Stimulated activated CD4-positive, alpha-beta T cell treated with anti-CD3 and anti-CD28 coated beads, Interleukin-2, amount 100 ng/mL, for 4 hours (primary cell): ENCODE measurements at regions not wholly inside any gene's neighbourhood (a gene's known extent, or its start where the extent isn't known, plus 50 kb on each side); places are given as distances from the start of the nearest gene placed in this dataset.
"Not testable (repeated sequence)": the region's sequence is repeated elsewhere in the genome, so short reads cannot be mapped to it uniquely, and the experiment has no call there.

Experiments
- DNase-seq: peaks from one replicate; pipeline ENCODE4 v3.0.0-alpha.2; 2020; ENCODE audit warnings: low read depth

DNA sequence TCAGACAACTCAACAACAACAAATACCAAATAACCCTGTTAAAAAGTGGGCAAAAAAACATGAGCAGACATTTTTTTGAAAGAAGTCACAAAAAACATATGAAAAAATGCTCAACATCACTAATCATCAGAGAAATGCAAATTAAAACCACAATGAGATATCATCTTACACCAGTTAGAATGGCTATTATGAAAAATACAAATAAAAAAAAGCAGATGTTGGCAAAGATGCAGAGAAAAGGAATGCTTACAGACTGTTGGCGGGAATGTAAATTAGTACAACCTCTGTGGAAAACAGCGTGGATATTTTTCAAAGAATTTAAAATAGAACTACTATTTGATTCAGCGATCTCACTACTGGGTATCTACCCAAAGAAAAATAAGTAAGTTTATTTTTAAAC, 114.0 kb downstream of the SLC38A4 start:
- no peak for DNase-seq

DNA sequence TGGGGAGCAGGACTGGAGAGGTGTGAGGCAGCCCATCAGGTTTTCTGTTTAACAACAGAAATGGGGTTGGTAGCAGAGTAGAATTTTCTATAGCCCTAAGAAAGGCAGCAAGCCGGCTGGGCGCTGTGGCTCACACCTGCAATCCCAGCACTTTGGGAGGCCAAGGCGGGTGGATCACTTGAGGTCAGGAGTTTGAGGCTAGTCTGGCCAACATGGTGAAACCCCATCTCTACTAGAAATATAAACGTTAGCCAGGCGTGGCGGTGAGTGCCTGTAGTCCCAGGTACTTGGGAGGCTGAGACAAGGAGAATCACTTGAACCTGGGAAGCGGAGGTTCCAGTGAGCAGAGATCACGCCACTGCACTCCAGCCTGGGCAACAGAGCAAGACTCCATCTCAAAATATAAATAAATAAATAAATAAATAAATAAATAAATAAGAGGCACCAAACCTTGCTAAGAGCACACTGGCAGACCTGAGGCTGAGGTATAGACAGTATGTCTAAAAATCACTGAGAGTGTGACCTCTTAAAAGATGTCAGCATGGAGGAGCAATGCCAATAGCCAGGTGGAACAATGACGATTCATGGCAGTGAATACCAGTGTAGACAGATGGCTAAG, 115.6 kb downstream of the SLC38A4 start:
- DNase-seq: no peak

DNA sequence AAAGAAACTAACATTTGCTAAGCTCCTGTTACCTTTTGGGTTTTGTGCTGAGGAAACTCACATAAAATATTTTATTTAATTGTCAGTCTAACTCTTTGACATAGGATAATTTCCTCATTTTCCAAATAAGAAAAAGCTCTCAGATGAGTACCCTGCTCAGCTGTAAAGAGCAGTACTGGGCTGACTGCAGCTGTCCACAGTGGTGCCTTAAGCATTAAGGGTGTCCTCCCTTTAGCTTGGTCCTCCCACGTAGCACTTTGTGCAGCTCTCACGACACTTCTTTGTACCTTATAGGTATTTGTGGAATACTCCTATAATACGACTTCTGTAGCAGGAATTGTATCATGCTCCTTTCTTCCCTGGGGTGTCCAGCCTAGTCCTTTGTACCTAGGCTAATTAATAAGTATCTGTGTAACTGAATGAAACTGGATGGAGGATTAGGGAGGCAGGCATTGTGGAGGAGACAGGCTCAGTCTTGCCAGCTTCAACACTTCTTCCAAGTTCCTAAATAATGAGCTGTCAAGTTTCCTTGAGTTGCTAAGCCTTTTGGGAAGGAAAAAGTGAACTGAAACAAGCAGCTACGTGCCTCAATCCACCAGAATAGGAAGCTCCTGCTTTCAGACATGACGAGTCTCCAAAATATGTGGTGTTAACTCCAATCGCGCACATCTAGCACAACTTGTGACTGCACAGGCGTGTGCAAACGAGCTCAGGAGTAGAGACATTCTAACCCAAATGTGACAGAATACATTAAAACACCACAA, 123.0 kb downstream of the SLC38A4 start:
- DNase-seq: no peak

DNA sequence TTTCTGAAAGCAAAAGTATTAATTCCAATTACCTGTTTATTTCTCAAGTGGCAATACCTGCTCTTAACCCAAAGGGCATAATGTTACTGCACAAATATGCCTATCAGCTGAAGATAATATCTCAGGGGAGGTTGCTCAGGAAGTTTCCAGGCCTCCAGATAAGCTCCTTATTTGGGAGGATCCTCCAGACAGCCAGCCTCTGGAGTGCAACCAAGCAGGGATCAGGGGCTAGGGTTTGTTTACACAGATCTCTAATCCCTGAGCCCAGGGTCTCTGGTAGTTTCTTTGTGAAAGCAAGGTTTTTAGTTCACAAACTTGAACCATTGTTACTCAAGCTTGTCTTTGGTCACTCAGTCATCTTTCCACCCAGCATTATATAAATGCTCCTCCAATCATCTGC, 124.4 kb downstream of the SLC38A4 start:
- DNase-seq: no peak

DNA sequence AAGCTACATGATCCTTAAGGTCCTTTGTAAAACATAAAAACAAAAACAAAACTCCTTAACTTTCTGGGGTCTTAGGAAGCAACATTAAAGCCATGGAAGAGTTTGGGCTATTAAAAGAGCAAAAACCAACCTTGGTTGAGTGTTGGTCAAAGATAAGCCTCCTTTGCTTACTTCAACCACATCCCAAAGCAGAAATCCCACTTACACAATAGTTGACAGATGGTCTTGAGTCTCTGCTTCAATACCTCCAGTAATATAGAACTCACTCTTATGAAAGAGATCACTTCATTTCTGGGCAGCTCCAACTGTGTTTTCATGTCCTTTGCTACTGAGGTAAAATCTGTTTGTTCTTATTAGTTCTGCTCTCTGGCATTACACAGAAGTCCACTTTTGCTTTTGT, 125.8 kb downstream of the SLC38A4 start:
- DNase-seq: no peak

DNA sequence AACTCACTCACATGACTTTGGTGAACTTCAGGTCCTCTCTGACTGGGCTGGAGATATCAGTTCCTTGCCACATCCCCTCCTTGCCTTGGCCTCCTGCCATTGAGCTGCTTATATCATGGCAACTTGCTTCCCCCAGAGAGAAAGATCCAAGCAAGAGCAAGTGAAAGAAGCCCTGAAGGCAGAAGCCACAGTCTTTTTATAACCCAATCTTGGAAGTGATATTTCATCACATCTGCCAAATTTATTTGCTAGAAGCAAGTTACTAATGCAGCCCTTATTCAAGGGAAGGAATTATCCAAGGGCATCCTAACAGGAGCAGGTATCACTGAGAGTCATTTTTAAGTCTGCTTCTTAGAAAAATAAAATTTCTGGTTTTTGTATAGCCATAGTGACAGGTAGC, 127.8 kb downstream of the SLC38A4 start:
- DNase-seq: no peak

DNA sequence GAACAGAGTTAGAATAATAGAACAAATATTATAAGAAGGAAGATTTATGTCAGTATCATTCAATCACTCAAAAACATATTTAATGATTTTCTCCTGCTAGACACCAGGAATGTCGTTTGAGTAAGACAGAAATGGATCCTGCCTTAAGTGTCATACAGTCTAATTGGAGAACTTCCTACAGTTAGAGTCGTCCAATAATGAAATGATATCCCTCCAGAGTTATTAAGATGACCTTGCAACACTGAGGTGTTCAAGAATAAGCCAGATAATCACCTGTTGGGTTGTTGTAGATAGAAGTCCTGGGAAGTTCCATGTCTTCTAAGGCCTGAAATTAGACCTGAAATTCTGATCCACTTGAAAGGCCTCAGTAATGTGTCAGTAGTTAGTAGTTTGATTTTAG, 132.3 kb downstream of the SLC38A4 start:
- DNase-seq: no peak

DNA sequence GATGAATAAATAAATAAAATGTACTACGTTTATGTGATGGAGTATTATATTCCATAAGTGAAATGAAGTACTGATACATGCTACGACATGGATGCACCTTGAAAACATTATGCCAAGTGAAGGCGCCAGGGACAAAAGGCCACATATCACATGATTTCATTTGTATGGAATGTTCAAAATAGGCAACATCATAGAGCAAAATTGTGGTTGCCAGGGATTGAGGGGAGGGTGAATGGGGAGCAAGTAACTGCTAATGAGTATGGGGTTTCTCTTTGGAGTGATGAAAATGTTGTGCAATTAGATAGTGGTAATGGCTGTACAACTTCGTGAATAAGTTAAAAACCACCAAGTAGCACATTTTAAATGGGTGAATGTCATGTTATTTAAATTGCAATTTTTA, 132.8 kb downstream of the SLC38A4 start:
- DNase-seq: no peak

DNA sequence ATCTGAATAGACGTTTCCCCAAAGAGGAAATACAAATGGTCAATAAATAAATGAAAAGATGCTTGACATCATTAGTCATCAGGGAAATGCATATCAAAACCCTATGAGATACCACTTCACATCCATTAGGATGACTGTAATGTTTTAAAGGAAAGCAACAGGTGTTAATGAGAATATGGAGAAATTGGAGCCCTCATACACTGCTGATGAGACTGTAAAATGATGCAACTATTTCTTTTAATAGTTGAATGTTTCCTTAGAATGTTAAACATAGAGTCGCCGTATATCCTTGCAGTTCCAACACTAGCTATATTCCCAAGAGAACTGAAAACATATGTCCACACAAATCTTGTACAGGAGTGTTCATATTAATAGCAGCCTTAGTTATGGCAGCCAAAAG, 133.2 kb downstream of the SLC38A4 start:
- DNase-seq: no peak

DNA sequence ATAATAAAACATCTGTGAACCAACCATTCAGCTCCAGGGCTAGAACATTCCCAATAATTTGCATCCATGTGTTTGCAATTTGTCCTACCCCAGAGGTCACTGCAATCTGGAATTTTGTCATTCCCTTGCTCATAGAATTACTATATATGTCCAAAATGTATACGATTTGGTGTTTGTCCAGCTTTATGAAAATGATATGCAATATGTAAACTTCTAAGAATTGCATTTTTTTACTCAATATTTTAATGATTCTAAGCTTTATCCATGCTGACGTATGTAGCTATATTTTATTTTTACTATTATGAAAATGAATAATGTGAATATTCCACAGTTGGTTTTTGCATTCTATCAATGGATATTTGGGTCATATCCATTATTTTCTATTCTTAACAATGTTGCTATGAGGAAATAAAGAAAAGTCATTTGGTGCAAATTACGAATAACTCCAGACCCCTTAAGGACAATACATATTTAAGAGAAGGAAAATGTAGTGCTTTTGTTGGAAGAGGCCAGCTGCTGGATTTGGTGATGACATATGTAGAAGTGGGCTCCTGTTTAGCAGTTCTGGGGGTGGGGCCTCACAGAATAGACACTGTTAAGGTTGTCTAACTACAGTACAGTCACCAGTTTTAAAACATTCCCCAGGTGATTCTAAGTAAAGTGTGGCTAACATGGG, 139.4 kb downstream of the SLC38A4 start:
- no peak for DNase-seq

DNA sequence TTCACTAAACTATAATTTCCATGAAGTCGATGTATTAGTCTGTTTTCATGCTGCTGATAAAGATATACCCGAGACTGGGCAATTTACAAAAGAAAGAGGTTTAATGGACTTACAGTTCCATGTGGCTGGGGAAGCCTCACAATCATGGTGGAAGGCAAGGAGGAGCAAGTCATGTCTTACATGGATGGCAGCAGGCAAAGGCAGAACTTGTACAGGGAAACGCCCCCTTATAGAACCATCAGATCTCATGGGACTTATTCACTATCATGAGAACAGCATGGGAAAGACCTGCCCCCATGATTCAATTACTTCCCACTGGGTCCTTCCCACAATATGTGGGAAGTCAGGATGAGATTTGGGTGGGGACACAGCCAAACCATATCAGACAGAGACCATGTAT, 141.6 kb downstream of the SLC38A4 start:
- DNase-seq: not testable (repeated sequence)

DNA sequence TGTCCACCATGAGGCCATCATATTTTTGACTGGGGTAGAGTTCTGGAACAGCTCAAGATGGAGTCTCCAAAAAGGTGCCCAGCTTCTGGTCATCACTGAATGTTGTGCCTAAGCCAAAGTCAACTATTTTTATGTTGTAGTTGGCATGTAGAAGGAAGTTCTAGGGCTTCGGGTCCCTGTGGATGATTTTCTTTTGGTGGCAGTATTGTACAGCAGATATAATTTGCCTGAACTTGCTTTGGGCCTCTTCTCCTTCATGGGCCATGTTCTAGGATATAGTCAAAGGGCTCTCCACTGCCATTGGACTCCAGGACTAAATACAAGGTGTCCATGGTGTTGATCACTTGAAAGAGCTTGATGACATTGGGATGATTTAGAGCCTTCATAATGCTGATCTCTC, 143.6 kb downstream of the SLC38A4 start:
- DNase-seq: no peak

DNA sequence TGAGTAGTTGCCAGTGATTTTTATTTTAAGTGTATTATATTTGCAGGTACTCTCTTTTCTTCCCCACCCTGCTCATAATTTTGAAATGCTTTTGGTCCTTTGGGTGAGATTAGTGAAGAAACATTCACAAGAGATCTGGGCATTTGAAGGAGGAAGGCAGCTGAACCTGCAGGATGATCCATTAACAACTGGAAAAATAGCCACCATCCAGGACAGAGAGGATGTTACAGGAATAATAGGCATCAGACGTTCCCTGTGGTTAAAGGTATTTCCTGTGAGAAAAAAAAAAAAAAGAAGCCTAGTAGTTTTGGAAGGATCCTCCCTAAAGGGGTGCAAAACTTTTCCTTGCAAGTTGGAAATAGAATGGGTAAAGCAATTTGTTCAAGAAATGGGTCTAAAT, 145.3 kb downstream of the SLC38A4 start:
- no peak for DNase-seq

DNA sequence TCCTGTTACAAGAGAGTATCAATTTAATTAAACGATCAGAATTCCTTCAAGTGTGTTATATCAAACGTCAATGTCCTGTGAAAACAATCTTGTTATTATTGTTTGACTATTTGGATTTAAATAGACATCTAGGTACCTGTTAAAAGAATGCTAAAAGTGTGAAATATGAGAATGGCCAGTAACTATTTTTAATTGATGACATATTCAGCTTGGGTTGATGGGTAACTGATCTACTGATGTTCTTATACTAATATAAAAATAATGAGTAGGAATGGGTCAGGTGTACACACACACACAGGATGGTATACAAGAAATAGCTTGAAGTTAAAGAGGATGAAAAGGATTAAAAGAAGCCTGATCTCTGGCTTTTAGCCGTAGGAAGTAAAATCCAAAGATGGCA, 146.0 kb downstream of the SLC38A4 start:
- DNase-seq: no peak

DNA sequence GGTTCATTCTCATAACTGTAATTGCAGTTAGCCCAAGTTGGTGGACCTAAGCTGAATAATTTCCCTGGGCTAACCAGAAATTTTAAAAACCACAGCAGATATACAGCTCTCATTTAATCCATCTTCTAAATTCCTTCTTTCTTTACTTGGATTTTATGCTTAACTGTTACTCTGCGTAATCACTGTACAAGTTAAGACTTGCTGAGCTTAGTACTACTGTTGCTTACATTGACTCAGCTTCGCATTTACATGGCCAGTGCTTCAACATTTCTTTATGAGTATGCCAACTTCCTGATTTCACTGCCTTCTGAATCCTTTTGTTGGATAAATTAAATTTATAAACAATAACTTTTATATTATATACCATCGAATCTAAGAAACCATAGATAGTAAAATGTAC, 147.4 kb downstream of the SLC38A4 start:
- no peak for DNase-seq

DNA sequence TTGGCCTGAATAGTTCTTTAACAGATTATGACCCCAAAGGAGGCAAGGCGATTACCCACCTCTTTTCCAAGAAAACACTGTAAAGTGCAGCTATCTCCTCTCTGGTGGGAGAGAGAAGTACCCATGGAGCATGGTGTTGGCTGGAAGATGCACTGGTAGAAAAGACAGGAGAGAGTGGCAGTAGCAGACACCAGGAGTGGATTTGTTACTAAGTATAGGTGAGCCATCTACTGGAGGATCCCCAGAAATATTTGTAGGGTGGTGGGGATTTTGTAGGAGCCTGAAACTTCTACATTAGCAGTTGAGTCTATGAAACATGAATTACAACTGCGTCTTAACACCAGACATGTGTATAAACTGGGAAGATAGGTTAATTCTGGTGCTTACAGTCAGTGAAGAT, 148.0 kb downstream of the SLC38A4 start:
- no peak for DNase-seq

DNA sequence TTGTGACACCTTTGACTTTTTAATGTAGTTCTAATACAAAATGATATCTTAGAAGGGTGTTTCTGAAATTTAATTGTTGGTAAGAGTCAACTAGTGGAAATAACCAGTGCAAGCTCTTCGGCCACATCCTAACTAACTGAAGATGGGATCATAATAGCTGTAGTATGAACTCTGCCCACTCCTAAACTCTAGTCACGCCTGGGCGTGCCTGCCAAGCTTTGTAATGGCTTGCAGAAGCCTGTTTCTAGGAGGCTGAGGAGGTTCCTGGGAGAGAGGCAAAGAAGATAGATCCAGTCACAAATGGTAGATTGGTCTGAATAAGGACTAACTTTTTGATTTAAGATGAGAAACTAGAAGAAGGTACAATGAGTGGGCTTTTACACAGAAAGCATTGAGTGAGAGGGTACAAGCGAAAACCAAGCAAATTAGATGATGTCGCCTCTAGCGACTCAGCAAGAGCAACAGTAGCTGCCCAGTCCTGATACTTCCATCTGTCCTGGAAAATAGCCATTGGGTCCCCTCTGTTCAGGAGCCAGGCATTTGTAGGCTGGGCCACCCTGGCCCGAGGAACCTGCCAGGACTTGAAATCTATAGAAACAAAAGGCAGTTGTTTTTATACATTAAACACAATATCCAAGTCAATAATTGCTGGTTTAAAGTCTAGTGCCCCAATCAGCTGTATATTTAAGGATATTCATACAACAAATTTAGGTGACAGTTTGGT, 148.8 kb downstream of the SLC38A4 start:
- no peak for DNase-seq

DNA sequence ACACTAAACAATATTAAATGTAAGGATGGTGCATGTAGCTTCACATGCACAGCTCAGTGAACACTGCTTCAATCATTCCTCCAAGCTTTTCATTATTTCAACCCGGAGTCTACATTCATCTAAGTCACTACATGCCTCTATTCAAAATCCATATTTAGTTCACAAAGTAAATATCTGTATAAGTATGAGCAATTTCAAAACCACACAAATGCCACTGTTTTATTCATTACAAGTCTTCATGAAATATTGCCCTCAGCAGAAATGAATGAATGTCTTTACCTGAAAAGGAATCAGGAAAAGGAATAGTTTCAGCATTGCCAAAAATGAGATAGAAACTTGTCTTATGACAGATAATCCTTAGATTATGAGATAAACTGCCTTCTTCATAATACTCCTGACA, 149.4 kb downstream of the SLC38A4 start:
- DNase-seq: no peak

DNA sequence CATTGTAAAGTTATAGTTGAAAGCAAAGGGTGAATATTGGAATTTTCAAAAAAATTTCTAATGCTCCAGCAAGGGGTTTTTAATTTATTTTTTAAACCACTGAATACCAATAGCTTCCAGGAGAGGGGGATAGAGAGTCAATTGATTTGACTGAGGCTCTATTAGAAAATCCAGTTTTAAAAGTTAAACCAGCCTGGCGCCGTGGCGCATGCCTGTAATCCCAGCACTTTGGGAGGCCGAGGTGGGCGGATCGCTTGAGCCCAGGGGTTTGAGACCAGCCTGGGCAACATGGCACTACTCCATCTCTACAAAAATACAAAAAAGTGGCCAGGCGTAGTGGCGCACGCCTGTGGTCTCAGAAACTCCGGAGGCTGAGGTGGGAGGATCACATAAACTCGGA, 150.1 kb downstream of the SLC38A4 start:
- no peak for DNase-seq

DNA sequence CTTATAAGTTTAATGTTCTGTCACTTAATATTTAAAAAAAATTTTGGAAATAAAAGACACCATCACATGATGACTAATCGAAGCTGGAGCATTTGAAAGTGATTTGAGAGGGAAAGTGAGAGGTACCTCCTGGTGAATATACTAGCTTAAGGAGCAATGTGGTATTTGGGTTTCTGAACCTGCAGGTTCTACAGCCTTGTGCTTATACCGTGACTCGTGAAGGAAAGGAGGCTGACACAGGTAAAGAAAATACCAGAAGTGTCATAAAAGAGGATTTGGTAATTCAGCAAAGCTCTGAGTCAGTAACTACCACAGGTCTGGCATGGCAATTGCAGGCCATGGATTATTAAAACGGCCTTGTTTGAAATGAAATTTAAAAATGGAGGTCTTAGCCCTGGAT, 151.0 kb downstream of the SLC38A4 start:
- no peak for DNase-seq

DNA sequence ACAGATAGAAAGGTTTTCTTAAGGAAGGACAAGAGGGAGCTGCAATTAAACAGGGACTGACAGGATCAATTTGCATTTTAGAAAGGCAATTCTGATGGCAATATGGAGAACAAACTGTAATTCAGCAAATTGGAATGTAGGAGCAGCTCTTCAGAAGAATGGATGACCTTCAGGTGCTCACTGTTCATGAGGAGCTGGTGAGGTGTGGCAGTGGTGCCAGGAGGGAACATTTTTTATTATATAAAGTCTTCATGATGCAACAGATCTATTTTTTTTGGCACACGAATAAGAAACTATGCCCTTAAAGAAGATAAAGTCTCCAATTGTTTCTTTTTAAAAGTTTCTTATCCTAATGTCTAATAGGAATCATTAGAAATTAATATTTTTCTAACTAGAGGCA, 151.7 kb downstream of the SLC38A4 start:
- DNase-seq: no peak

DNA sequence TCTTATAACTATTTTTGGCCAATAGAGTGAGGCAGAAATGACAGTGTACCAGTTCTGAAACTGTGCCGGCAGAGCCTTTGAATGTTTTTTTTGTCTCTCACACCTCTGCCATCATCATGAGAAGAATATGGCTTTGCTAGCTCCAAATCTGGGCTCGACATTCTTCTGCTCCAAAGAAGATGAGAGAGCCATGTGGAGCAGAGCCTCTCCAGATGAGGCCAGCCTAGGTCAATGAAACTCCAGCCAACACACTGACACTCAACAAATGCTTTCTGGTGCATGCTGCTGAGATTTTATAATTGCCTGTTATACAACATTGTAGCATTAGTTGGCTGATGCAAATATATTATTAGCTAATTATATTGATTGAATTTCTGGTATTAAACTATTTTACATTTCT, 154.7 kb downstream of the SLC38A4 start:
- no peak for DNase-seq

DNA sequence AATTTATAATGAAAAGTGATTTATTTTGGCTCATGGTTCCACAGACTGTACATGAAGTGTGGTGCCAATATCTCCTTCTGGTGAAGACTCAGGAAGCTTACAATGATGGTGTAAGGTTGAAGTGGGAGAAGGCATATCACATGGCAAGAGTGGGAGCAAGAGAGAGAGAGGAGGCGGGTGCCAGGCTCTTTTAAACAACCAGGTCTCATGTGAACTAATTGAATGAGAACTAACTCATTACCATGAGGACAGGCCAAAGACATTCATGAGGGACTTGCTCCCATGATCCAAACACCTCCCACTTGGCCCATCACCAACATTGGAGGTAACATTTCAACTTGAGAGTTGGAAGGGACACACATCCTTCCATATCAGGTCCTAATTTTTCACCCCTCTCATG, 155.2 kb downstream of the SLC38A4 start:
- DNase-seq: no peak
